ENCODE measurements at regions not wholly inside any gene's neighbourhood (a gene's known extent, or its start where the extent isn't known, plus 50 kb on each side); places are given as distances from the start of the nearest gene placed in this dataset.

DNA sequence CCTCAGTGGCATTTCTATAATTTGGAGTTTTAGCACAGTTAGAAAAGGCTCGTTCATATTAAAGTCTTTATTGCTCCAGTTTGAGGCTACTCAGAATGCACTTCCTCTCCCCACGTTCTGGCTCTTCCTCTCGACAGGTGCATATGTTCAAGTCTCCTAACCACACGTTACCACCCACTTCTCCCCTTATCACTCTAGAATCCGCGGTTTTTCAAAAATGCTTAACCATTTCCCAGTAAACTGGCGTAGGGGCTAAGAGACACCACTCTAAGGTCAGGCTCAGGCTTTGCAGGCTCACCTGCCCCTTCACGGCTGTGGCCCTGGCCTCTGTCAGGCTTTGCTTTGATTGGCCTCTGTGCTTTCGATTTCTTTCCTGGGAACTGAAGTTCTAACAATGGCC lies 383.6 kb downstream of the GLRX3 start:
- no peak for DNase-seq

DNA sequence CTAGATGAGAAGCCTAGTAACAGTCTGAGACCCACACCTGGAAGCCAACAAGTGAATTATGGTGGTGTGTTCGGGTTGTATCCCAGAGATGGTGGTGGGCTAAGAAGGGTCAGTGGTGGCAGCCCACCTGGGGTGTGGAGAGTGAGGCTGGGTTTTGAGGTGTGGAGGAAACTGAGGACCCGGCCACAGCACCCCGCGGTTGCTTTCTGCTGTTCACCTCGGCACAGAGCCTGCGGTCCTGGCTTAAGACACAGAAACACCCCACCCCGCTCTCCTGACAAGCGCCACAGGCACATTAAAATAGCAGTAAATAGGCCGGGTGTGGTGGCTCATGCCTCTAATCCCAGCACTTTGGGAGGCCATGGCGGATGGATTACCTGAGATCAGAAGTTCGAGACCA lies 395.1 kb downstream of the GLRX3 start:
- DNase-seq = no peak

DNA sequence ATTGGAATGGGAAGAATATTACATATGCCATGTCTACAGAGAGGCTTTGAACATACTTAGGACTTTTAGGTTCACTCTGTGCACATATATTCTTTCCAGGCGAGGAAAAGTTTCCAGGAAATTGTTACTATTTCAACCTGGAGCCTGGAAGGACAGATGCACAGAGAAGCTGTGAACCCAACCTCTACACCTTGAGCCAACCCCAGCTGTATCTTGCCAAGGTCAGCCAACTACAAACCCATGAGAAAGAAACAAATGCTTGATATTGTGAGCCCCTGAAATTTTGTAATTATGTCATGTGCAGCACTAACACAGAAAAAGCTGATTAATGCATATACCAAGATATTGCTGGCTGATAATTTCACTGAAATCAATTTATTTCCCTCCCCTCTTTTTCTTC lies 404.9 kb downstream of the GLRX3 start:
- DNase-seq = no peak

DNA sequence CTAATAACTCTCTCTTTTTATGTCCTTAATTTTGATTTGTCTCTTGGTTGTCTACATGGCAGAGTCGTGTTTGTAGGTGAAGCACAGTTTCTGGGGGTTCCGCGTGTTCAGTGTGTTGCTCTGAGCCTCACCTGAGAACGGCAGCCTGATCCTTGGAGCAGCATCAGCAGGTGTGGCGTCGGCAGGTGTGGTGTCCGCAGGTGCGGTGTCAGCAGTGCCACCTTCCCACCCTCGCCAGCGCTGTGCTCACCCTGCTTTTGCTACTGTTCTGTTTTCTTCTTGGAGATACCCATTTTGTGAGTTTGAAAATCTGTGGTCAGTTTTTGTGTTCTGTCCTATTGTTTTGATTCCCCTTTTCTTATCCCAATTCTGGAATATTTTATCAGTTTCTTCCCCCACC lies 406.6 kb downstream of the GLRX3 start:
- no peak for DNase-seq

DNA sequence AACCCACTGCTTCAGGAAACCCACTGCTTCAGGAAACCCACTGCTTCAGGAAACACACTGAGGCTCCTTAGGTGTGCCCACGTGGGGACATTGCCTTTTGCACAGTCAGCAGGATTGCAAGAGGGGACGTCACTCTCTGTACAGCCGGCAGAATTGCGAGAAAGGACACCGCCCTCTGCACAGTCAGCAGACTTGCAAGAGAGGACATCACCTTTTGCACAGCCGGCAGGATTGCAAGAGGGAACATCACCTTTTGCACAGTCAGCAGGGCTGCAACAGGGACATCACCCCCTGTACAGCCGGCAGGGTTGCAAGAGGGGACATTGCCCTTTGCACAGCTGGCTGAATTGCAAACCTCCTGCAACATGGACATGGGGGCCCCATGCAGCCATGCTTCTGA lies 407.6 kb downstream of the GLRX3 start:
- DNase-seq = no peak

DNA sequence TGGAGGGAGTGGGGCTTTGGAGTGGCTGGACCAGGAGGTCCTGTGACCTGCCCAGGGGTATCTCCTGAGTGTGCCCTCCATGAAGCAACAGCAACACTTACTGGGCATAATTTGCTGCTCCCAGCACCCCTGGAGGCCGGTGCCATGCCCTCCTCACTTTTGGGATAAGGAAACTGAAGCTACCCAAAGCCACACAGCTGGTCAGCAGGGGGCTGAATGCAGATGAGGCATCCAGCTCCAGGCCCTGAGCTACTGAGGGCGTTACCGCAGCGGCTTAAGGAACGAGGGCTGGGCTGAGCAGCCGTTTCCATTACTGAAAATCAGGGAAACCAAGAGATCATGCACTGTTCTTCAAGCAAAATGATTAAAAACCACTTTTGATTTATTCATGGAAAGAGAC lies 408.9 kb downstream of the GLRX3 start:
- no peak for DNase-seq

DNA sequence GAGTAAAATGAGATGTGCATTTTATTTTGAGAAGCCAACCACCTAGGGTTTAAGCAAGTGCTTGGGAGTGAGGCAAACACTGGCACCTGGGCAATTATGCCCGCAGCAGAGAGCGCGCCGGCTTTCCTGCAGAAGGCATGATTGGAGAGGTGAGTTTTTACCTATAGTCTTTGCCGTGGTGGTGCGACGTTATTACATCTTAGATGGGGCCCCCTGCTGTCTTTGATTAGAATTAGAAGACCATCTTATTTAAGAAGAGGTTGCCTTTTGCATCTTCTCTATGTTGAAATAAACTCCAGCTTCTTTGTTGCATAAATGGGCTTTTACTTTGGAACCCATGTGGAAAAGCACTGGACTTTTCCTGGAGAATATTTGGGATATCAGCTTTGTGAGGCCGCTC lies 409.5 kb downstream of the GLRX3 start:
- DNase-seq = no peak

DNA sequence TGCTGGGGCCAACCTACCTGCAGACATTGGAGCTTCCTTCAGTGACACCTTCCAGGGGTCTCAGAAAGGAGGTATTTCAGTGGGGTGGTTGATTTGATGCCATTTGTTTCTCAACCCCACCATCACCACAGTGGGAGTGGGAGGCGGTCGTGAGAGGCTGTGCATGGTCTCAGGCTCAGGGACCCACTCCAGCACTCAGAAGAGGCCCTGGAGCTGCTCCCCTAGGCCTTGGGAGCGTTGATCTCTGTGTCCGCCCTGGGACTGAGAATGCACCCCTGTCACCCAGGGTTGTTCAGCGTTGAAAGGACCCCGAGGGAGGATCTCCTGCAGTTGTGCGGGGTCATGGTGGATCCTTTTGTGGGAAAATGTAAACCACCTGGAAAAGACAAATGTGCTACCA lies 410.6 kb downstream of the GLRX3 start:
- no peak for DNase-seq

DNA sequence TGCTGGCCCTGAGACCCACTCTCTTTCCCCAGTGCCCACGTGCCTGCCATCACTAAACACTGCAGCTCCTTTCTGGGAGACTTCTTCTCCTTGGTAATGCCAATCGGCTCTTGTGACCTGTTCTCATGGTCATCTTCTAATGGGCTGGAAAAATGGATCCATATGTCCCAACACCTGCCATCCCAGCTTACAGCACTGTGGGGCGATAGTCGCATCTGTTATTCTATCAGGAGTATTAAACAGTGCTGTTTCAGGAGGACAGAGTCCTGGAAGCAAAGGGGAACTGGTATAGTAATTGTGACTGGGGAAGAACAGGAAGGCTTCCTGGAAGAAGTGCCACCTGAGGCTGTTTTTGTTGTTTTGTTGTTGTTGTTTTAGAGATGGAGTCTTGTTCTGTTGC lies 411.2 kb downstream of the GLRX3 start:
- no peak for DNase-seq

DNA sequence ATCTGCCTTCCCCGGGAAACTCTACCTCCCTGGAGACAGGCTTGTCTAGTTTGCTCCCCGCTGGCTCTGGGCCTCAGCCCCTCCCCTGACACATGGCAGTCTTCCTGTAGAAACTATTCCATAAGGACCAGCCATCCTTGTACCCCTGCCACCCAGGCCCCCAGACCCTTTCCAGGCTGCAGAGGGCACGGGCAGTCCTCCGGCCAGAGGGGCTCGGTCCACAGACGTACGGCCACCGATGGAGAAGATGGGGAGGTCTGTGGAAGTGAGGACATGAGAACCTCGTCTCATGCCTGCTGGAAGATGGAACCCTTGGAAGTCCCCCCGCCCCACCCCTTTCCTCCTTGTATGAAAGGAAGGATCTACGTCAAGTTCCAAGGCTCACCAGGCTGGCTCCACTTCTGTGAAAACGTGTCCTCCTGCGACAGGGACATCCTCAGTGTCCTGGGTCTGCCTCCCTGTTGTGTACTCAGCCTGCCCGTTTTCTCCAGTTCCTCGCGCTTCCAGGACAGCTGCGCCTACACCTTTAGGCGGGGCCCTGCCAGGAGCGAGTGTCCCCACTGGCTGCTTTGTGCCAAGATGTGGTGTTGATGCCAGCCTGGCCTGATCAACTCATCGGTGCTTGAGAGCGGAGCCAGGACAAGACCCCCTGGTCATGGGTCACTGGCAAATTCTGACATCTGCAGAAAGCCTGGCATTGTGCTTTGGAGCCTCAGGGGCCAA lies 414.9 kb downstream of the GLRX3 start:
- DNase-seq = no peak

DNA sequence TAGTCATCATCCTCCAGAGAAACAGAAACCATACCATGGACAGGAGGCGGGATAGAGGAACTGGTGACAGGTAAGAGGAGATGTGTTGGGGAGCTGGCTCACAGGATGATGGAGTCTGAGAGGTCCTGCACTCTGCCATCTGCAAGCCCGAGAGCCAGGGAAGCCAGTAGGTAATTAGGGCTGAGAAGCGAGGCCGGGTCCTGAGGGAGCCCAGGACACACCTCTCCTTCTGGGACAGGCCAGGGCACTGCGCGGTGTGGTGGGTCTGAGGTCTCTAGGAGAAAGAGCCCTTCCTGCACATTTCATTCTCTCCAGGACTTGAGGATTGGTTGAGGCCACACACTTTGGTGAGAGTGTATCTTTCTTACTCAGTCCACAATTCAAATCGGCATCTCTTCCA lies 415.5 kb downstream of the GLRX3 start:
- no peak for DNase-seq

DNA sequence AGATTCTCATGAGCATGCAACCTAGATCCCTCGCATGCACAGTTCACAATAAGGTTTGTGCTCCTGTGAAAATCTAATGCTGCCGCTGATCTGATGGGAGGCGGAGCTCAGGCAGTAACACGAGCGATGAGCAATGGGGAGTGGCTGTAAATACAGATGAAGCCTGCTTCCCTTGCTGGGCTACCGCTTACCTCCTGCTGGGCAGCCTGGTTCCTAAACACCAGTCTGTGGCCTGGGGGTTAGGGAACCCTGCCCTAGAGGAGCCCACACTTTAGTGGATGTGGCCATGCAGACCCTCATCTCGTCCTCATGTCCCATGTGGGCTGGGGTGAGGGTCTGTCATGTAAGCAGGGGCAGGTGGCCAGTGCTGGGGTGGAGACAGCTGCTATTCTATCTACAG lies 417.6 kb downstream of the GLRX3 start:
- no peak for DNase-seq

DNA sequence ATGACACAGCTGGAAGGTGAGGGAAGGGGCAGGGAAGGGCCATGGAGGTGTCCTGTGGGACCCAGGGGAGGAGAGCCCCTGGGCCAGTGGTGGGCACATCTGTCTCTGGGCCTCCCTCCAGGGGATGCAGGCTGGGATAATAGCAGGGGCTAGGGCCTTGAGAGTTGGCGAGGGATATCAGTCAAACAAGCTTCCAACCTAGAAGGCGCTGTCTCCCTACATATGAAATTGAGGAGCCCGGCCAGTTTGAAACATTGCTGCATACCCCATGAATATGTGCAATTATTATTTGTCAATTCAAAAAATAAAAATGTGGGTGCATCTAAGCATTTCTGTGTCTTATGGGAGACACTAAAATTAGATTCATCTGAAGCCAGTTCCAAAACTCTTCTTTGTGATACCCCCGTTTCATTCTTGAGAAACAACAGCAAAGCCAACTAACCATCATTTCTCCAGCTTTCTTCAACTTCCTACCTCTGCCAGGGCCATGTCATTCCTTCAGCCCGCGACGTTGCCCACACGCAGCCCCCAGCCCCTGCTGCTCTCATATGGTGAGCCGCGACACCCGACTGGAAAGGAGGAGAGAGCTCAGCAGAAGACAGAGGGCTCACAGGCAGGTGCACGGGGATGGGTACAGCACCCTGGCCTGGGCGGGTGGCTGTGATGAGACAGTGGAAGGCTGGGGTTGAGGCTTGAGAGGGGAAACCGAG lies 418.7 kb downstream of the GLRX3 start:
- DNase-seq = no peak

DNA sequence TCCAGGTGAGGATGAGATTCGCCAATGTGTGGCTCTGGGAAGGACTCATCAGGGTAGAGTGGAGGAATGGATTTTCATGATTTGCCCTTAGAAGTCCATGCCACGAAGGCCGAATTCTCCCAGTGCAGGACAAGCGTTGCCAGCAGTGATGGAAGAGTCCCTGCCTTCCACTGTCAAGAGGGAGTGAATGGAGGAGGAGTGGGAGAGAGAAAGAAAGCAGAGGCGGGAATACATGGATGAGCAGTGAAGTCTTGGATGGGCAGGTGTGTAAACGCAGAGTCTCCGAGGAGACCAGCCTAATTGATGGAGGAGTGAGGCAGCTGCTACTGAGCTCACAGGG lies 419.2 kb downstream of the GLRX3 start:
- no peak for DNase-seq

DNA sequence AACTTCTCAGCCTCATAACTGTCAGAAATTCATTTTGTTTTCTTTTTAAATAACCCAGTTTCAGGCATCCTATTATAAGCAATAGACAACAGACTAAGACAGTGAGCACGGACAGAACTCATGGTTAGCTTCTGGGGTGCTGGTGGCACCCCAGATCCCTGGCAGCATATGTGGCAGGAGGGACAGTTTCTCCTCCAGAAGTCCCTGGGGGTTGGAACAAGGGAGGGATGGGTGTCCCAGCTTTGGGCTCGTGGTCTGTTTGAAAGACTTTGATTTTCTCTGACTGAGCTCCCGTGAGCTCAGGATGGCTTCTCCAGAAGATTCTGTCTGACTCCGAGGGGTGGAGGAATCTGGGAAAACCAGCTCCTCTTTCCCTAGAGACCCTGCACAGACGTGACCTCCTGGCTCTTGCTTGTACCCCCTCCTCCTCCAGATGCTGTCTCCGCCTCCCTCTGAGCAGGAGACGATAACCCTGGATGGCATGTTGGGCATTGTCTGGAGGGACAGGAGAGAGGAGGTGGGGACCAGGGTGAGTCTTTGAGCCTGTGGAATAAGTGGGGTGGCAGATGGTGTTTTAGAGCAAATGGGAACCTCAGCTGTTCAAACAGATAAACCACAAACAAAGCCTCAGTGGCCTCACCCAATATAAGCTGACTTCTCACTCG lies 421.1 kb downstream of the GLRX3 start:
- DNase-seq = no peak

DNA sequence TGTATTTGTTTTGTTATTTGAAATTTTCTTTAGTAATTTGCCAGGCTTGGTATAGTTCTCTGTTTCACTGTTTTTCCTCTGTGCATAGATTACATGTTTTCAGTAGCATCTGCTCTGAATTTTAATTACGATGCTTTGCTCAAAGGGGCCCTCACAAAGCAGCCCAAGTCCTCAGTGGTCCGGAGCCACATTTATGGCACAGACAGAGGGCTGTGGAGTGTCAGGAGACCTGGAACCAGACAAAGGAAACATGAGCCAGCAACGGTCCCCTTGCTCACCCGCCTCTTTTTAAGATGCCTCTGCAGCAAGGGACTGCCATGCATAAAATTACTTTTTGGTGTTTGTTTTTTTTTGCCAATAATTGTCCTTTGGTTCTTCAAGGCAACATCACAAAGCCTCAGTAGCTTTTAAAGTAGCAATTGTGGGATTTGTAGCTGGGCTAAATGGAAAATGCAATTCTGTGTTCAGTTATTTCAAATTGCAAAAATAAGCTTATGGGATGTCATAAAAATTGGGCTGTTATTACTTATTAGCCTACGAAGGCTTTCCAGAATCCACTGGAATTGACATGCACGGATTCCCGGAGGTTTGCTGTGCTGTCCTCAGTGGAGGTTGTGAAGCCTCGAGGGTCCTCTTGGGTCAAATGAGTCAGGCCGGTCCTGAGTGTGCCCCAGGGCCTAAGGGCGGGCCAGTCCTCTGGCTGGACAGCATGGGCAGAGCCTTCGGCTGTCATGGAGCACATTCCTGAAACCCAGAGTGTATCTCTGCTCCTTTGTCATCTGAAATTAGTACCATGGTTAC lies 422.8 kb downstream of the GLRX3 start:
- no peak for DNase-seq

DNA sequence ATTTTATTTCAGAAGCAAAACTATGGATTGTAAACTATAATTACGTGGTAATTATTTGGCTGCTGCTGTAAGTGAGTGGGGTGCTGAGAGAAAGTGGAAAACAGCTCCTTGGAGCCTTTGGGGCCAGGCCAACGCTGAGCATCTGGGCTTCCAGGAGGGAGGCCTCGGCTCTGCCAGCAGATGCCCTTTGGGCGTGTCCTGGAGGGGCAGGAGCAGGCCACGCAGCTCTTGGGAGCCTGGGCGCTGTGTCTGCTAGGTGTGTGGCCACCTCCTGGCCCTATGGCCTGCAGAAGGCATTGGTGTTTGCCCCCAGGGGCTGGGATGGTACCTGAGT lies 423.3 kb downstream of the GLRX3 start:
- no peak for DNase-seq

DNA sequence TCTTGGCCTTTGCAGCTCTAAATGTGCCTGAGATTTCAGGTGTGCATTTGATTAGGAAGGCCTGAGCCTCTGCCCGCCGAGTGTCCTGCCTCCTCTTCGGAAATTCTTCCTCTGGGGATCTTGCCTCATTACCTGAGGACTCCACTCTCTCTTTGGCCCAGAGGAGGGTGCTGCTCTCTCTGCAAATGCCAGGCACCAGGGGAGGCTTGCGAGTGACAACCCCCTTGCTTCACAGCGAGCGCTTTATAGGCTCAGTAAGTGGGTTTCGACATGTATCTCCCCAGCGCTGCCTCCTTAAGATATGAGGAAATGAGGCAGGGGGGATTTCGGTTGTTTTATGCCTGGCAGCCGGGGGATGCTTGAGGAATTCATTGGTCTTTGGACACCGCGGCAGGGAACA lies 423.9 kb downstream of the GLRX3 start:
- no peak for DNase-seq

DNA sequence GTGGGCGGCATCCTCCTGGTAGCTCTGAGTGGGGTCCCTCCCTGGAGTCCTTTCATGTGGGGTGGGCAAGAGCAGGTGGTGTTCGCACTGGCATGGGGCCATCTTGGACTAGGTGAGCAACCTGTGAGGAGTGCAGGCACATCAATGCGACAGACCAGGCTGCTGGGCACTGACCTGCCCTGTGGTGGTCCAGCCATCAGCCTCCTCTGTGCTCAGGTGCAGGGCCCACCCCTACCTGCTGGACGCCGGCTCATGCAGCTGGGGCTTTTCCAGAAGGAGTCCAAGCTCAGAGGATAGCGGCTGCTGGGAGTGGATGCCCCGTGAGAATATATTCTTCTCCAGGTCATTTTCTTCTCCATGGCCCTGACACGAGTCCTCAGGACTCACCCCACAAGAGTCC lies 424.4 kb downstream of the GLRX3 start:
- no peak for DNase-seq

DNA sequence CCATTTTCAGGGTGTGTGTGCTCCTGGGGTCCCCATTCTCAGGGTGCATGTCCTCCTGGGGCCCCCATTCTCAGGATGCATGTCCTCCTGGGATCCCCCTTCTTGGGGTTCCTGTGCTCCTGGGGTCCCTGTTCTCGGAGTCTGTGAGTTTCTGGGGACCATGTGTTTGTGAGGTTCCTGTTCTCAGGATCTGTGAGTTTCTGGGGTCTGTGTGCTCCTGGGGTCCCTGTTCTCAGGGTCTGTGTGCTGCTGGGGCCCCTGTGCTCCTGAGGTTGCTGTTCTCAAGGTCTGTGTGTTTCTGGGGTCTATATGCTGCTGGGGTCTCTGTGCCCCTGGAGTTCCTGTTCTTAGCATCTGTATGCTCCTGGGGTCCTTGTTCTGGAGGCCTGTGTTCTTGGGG lies 425.5 kb downstream of the GLRX3 start:
- DNase-seq = no peak

DNA sequence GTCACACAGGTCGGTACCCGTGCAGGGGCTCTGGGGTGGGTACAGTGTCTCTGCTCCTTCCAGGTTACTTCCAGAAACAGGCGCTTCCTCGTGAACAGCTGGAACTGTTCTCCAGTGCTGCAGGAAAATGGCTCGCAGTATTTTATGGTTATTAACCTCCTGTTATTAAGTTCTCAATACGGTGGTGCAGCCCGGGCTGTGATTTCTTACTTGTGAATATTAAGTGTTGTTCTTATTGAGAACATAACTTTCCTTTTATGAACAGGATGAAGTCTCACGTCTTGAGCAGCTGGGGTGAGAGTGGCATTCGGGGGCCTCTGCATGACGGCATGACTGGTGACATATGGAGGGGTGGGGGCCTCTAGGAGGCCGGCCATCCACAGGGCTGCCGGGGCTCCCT lies 430.8 kb downstream of the GLRX3 start:
- DNase-seq = no peak

DNA sequence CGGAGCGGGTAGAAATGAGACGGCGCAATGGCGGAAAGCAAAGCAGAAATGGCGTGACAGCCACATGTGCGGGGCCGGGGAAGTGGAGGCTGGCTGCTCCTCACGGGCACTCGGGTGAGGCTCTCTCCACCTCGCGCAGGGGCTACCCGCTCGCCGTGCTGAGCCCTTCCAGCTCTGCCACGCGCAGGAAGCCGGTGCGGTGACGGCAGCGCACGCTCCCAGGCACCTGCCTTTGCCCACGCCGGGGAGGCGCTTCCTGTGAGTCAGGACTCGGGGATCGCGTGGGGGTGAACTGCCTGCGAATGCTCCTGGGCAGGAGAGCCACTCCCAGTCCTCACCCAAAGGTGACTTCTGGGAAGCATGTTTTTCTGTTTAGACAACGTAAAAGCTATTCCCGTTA lies 431.2 kb downstream of the GLRX3 start:
- DNase-seq = no peak

DNA sequence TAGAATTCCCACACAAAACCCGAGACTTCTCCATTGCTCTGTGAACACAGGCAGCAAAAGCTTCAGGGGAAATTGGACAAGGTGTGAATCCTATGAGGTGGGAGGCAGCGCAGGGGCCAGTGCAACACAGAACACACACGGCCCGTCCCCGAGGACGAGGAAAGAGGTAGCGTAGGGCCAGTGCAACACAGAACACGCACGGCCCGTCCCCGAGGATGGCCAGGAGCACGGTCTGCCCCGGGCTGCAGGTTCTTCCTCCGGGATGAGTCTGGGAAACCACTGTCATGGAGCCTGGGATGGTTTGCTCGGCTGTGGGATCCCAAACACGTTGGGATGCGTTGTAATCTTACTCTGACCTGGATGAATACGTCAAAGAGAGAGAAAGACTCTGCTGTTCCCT lies 432.1 kb downstream of the GLRX3 start:
- no peak for DNase-seq

DNA sequence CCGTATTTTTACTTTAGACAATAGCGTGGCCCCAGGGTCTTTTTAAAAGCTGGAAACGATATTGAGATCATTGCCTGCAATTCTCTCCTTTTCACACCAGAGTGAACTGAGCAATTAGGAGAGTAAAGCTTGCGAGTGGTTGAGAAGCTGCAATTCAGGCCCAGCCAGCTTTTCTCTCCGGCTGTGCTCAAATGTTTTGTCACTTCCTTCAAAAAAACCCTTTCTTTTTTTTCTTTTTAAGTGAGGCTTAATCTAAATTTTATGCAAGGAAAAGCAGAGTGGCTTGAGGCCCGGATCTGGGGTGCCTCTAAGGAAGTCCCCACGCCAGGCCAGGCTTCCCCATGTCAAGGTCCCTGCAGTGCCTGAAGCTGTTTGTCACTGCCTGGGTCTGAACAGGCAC lies 433.9 kb downstream of the GLRX3 start:
- no peak for DNase-seq

Measured in SHP77 treated with DMSO at 0.1 percent for 48 hours (cell line).